Inferior parietal cortex (tissue), 1 donor: ENCODE measurements at regions not wholly inside any gene's neighbourhood (a gene's known extent, or its start where the extent isn't known, plus 50 kb on each side); places are given as distances from the start of the nearest gene placed in this dataset.
A peak's percentile ranks its signal among the peaks of the same experiment; 100 is the strongest.

Source experiments
- DNase-seq: peaks from one replicate; pipeline ENCODE4 v3.0.0-alpha.2; 2016; ENCODE audit errors: extremely low spot score

GRCh38 chr11:128301756-128302155 is 285.6 kb downstream of the ETS1 start:
- DNase-seq: no peak

GRCh38 chr11:128300785-128301184 is 286.6 kb downstream of the ETS1 start:
- no peak for DNase-seq

DNA sequence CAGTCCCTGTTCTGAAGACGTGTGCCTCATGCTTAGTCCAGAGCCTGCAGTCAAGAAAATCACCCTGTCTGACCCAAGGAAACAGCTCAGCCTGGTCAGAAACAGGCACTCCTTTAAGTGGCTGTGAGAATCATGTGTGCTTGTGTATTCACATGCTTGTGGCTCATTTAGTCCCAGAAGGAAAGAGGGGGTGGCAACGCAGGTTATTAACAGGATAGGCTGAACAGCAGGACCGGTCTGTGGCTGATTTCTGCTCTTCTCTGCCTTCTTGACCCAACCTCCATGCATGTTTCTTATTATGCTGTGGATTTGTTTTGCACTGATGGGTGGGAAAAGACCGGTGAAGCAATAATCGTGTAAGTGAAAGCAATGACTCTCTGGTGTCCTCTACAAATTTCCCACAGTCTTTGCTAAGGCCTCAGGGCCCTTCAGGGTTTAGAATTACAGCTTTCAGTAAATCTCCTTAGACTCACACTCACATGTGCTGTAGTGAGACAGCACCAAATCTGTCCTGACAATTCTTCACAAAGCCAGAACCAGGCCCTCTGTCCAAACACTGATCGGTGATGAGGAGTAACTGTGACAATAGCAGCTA is 288.1 kb downstream of the ETS1 start:
- DNase-seq: no peak

DNA sequence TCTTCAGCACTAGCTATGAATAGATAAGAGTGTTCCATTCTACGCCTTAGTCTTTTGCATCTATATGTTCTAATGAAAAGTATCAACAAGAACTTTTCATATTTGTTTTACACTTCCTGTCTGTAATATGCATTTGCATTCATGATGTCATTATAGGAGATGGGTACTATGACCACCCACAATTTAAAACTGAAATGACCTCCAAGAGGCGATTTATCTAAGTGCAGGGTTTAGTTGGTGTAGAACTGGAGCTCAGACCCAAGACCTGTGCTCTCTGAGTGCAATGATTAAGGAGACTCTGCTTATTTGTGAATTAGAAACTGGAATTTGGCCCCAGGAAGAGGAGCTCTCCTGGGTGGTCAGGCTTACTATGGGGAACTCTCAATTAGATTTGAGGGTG is 289.1 kb downstream of the ETS1 start:
- no peak for DNase-seq

DNA sequence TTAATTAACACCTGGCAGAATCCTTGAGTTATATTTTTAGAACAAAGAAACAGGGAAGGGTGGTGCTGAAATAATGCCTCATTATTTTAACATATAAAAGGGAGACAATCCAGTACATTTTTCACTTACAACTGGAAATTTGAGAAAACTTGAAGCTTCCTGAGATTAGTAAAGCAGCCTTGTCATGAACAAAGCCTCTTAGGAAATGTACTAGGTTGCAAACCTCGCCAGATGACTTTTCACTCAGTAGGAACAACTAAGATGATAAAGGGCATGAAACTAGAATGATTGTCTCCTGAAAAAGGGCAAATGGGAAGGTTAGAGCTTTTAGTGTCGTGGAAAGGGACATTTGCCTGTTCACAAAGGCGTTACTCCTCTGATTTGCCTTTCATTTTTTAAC is 289.6 kb downstream of the ETS1 start:
- DNase-seq: no peak

DNA sequence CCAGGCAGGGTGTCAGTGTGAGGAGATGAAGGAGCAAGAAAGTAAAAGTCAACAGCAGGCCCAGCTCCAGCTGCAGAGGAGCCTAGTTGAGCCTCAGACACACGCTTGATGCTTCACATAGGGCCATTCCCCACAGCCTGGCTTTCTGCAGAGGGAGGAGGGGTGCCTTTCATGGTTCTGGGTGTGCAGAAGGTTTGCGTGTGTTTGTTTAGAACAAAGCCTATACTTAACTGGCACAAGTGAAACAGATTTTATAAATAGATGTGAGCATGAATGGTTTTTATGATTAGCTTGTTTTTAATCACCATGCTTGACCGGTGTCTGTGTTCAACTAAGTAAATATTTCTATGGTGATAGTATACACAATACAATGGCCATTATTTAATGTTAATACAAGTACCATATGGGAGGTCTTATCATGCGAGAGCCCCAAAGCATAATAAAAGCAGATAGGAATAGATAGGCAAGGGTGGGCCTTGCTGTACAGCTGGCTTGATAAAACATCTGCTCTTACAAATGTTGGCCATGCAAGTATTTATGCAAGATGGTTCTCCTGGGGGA is 290.2 kb downstream of the ETS1 start:
- no peak for DNase-seq

- DNase-seq: no peak
Observed at GRCh38 chr11:128294671-128295050, 292.7 kb downstream of the ETS1 start.

GRCh38 chr11:128294001-128294670 is 293.2 kb downstream of the ETS1 start:
- DNase-seq: no peak

DNA sequence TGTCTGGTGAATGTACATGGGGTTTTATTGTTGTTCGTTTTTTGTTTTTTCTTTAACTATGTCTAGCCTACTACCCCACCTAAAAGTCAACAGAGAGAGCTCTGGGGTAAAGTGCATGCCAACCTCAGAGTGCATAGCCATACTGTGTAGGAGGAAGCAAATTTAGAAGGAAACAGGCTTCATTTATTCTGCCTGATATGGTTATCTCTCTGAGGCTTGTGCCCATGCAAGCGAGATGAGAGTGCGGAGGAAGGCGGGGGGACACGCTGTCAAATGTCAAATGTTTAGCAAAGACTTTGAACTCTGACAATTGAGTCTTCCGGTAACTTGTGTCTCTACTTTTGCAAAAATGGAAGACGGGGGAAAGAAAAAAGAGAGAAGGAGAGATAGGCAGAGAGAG is 295.5 kb downstream of the ETS1 start:
- DNase-seq: no peak

GRCh38 chr11:128291007-128291406 is 296.4 kb downstream of the ETS1 start:
- no peak for DNase-seq

- DNase-seq: peak; percentile 80
Observed at GRCh38 chr11:128290106-128290840, 297.1 kb downstream of the ETS1 start.

DNA sequence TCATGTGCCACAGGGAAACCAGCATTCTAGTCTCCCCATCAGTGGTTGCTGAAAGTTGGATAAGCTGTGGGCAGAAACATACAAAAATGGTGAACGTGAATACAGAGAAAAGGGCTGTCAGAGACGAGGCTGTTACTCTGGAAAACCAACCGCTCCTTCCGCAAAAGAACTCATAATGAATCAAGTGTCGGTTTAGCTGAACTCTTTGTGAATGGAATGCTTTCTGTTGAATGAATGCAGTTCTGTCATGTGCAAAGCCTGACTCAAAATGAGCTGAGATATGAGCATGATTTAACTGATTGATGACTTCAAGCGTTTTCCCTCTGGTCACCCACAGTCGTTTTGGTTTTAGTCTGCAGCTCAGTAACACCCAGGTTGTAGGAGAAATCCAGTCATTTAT is 298.3 kb downstream of the ETS1 start:
- DNase-seq: no peak

- no peak for DNase-seq
Observed at GRCh38 chr11:128288368-128288767, 299.0 kb downstream of the ETS1 start.

DNA sequence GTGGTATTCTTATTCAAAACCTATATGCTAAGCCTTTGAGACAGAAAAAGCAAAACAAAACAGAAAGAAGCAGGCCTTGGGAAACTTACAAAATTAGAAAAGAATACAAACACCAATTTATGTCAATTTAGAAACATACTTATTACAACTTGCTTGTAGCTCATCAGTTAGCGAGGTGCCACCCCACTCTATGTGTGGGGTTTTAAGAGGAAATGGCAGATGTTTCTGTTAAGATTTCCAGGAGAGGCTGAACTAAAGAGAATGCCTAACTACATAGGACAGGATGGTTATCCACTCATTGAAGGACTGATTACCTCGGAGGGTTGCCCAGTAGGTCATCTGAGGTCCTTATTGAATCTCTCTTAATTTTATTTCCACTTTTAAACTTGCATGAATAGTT is 302.0 kb downstream of the ETS1 start:
- DNase-seq: no peak

DNA sequence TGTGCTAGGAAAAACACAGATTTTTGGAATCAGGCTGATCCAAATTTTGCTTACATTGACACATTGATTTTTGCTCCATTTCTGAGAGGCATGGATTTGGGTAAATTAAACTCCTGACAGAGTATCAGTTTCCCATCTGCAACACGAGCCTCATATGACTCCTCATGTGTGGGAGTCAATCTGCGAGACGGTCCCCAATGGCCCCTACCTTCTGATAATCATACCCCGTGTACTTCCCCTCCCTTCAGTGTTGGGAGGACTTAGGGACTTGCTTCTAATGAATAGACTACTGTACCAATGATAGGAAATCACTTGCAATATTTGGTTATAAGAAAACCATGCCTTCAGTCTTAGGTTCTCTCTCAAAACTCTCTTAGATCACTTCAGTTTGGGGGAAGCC is 302.7 kb downstream of the ETS1 start:
- no peak for DNase-seq

- no peak for DNase-seq
Observed at GRCh38 chr11:128283451-128283850, 303.9 kb downstream of the ETS1 start.

DNA sequence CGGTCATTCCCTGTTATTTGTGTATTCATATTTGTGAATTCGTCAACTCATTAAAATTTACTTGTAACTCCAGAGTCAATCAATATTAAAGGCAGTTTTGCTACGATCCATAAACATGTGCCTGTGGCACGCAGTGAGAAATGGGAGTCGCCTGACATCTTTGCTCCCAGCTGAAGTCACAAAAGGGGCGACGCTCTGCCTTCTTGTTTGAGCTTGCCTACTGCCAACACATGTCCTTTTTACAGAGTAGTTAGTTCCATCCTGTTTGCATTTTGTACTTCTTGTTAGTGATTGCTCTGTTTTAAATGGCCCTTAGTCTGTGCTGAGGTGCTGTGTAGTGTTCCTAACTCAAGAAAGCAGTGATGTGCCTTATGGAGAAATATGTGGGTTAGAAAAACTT is 305.3 kb downstream of the ETS1 start:
- no peak for DNase-seq

GRCh38 chr11:128279866-128280265 is 307.5 kb downstream of the ETS1 start:
- DNase-seq: no peak

DNA sequence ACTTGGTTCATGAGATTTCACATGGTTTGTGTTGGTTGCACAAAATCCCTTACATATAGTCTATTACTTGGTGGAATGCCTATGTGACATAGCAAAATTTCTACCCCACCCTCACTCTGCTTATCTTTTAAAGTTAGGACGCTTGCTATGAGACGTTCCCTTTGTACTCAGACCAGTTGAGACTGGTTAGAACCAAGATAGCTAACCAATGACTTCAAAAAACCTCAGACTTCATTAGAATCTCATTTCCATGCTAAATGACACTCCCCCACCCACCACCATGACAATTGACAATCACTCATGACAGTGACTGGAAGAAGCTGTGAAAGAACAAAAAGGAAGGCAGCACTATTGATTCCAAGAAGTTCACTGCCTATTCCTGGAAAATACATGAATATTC is 313.6 kb downstream of the ETS1 start:
- no peak for DNase-seq

- no peak for DNase-seq
Observed at GRCh38 chr11:128271401-128271800, 316.0 kb downstream of the ETS1 start.

DNA sequence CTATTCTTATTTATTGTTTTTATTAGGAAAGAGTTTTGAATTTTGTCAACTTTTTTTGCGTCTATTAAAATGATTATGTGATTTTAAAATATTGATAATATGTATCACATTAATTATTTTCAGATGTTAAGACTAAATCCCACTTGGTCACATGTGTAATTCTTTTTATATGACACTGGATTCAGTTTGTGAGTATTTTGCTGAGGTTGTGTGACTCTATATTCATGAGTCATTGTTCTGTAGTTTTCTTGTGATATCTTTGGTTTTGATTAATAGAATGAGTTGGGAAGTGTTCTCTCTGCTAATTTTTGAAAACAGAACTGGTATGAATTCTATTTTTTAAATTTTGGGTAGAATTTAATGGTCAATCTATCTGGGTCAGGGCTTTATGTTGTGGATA is 317.9 kb downstream of the ETS1 start:
- no peak for DNase-seq

DNA sequence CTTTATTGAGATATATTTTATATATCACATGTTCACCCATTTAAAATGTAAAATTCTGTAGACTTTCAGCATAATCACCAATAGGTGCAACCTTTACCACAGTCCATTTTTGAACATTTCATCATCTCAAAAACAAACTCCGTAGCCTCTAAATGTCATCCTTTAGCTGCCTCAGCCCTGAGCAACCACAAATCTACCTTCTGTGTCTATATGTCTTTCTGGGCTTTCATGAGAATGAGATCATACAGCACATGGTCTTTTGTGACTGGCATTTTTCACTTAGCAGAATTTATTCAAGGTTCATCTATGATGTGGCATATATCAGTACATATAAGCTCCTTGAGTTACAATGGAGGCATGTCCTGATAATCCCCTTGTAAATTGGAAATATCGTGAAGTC is 320.5 kb downstream of the ETS1 start:
- DNase-seq: no peak
